ENCODE measurements at regions not wholly inside any gene's neighbourhood (a gene's known extent, or its start where the extent isn't known, plus 50 kb on each side); places are given as distances from the start of the nearest gene placed in this dataset.
A peak's percentile ranks its signal among the peaks of the same experiment; 100 is the strongest.

GRCh38 chr1:8134546-8135235 lies 108.6 kb upstream of the ERRFI1 start:
- TF ChIP-seq CTCF (IDR thresholded peaks at IDR 0.05) = no peak
- ATAC-seq = no peak
- intact Hi-C loops (cut with DNase I) = no loop called here
- no peak overlapping the region for H3K27ac ChIP-seq
- no peaks in the 10 kb centered on the region for H3K36me3 ChIP-seq
- peaks cover 11% of the 10 kb centered on the region for H3K4me1 ChIP-seq
- H3K4me3 ChIP-seq = no peak overlapping the region
- H3K27me3 ChIP-seq = no peaks in the 10 kb centered on the region
- DNase-seq = no peak
- H3K9me3 ChIP-seq = no peaks in the 10 kb centered on the region

GRCh38 chr1:8133657-8134430 lies 107.7 kb upstream of the ERRFI1 start:
- Histone ChIP-seq H3K4me3 (no peak overlapping the region), H3K36me3 (no peaks in the 10 kb centered on the region), H3K27me3 (no peaks in the 10 kb centered on the region), H3K27ac (no peak overlapping the region), H3K4me1 (peaks cover 11% of the 10 kb centered on the region), H3K9me3 (no peaks in the 10 kb centered on the region)
- DNase-seq (no peak), ATAC-seq (peak; percentile 70)
- TF ChIP-seq CTCF (IDR thresholded peaks at IDR 0.05) = no peak
- intact Hi-C loops (cut with DNase I) = no loop called here

- DNase-seq = no peak
- ATAC-seq = no peak
- no peak for TF ChIP-seq CTCF (IDR thresholded peaks at IDR 0.05)
- intact Hi-C loops (cut with DNase I) = no loop called here
- Histone ChIP-seq H3K4me1 (peaks cover 11% of the 10 kb centered on the region), H3K9me3 (no peaks in the 10 kb centered on the region), H3K36me3 (no peaks in the 10 kb centered on the region), H3K27ac (no peak overlapping the region), H3K27me3 (no peaks in the 10 kb centered on the region), H3K4me3 (no peak overlapping the region)
Measured at GRCh38 chr1:8133190-8133589, 107.1 kb upstream of the ERRFI1 start.

GRCh38 chr1:8127171-8127641 lies 101.1 kb upstream of the ERRFI1 start:
- peak overlapping the region; percentile 68 for H3K27ac ChIP-seq
- H3K4me3 ChIP-seq = no peak overlapping the region
- H3K9me3 ChIP-seq = no peaks in the 10 kb centered on the region
- no peaks in the 10 kb centered on the region for H3K27me3 ChIP-seq
- intact Hi-C loops (cut with DNase I) = no loop called here
- TF ChIP-seq CTCF (IDR thresholded peaks at IDR 0.05) = no peak
- H3K36me3 ChIP-seq = no peaks in the 10 kb centered on the region
- ATAC-seq (peak; percentile 80), DNase-seq (no peak)
- peaks cover 2% of the 10 kb centered on the region for H3K4me1 ChIP-seq

GRCh38 chr1:8122477-8123407 lies 96.6 kb upstream of the ERRFI1 start:
- Histone ChIP-seq H3K9me3 (no peaks in the 10 kb centered on the region), H3K36me3 (no peaks in the 10 kb centered on the region), H3K27ac (peak overlapping the region; percentile 87), H3K27me3 (no peaks in the 10 kb centered on the region), H3K4me1 (peaks cover 30% of the 10 kb centered on the region), H3K4me3 (no peak overlapping the region)
- TF ChIP-seq CTCF (IDR thresholded peaks at IDR 0.05) = no peak
- ATAC-seq = no peak
- intact Hi-C loops (cut with DNase I) = no loop called here
- no peak for DNase-seq
